Stimulated activated CD8-positive, alpha-beta memory T cell treated with anti-CD3 and anti-CD28 coated beads, Interleukin-12 subunit alpha, Interleukin-12 subunit beta, amount 100 ng/mL, for 24 hours (primary cell): ENCODE measurements at regions not wholly inside any gene's neighbourhood (a gene's known extent, or its start where the extent isn't known, plus 50 kb on each side); places are given as distances from the start of the nearest gene placed in this dataset.
"Not testable (repeated sequence)": the region's sequence is repeated elsewhere in the genome, so short reads cannot be mapped to it uniquely, and the experiment has no call there.

Experiments used
- DNase-seq: peaks from one replicate; pipeline ENCODE4 v3.0.0-alpha.2; 2020; ENCODE audit errors: extremely low read depth

GRCh38 chr2:144125751-144126150, 394.2 kb downstream of the ZEB2 start:
- DNase-seq, result no peak

DNA sequence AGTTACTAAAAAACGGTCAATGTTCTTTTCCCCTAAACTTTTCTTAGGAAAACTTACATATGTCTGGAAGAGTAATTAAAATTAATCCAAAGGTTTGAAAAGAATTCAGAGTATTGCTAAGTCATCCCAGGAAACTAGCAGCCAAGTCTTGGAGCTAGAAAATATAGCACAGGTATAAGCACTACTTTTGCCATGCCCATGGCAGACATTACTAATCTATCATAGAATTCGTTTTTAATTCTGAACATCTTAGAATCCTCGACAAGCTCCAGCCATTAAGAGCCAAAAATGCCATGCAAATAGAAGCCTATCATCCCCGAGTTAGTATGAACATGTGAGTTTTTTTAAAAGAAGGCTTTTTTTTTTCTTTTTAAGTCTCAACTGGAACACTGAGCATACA, 395.0 kb downstream of the ZEB2 start:
- no peak for DNase-seq

DNA sequence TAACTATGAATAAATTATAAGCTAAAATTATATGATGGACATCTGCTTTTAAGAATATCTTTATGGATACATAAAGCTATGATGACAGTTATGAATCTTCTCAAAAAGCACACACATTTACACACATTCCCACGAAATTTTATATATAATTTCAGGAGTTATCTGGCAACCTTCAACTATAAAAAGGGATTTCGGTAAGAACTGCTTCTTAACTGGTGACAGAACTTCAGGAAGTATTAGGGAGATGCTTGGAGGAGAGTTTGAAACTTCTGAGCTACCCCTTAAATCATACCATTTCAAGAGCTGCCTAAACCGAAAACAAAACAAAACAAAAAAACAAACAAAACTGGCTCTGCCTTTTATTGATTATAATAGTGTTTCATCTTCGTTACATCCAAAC, 399.4 kb downstream of the ZEB2 start:
- DNase-seq, result no peak

DNA sequence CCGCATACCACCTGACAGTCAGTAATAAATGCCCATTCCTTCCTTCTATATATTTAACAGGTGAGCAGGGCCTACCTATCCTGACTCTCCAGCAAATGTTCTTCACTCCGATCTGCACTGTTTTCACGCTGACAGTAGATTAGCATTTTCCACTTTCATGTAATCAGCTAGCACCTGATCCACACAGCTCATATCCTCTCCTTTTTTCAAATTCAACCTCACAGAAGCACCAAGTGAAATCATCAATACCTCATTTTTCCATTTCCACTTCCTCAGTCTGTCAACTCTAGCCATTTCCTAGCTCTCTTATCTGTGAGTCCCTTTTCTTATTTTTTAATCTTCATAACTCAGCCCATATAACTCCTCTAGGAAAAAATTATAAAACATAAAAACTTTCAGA, 402.8 kb downstream of the ZEB2 start:
- no peak for DNase-seq

GRCh38 chr2:144115739-144116291, 404.1 kb downstream of the ZEB2 start:
- DNase-seq, result no peak

DNA sequence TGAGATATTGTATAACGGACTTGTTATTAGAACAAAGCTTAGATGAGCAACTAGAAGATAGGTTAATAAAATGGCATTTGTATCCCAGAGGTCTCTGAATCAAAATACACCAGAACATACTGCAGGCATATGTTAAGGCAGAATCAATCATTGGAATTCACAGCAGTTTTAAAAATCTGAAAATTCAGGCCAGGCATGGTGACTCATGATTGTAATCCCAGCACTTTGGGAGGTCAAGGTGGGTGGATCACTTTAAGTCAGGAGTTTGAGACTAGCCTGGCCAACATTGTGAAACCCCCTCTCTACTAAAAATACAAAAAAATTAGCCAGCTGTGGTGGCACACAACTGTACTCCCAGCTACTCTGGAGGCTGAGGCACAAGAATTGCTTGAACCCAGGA, 405.2 kb downstream of the ZEB2 start:
- no peak for DNase-seq

DNA sequence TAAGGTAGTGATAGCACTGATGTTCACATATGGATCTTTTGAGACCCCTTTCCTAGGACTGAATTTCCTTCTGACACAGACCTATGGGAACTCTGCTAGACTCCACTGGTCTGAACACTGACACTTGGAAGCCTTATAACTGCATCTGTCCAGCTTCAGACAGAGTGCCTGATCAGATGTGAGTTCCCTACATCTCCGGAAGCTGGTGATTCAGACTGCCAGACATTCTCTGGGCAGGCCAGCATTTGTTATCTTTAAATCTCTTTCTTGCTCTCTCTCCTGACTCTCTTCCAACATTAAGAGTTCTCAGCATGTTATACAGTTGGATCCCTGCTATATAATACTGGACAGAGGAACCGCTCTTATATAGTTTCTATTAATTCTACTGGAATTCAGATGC, 408.5 kb downstream of the ZEB2 start:
- no peak for DNase-seq

- DNase-seq, result not testable (repeated sequence)
These were observed 413.8 kb downstream of the ZEB2 start for GRCh38 chr2:144106104-144106503.

GRCh38 chr2:144102386-144102785, 417.5 kb downstream of the ZEB2 start:
- DNase-seq, result no peak

DNA sequence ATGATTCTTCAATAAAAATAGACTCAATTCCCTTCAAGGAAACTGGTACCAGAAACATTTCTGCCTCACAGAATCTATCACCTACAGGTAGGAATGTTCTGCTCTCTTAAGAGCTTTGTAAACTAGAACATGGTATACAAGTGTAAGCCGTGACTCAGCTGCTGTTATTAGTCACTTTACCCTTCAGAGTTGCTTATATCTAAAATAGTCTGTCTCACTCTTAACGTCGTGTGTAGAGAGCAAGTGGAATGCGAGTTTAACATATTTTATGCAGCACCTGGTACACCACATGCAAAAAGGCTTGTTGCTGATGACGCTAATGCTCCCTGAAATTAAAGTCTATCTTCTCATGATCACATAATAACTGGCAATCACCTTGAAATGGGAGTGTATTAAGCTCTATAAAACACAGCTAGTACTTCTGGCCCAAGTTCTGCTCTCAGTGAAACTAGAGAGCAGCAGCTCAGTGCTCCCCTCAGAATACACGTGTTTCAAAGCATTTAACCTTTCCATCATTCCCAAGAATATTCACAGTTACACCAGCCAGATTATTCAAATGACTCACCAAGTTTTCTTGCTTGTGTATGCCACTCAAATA, 420.0 kb downstream of the ZEB2 start:
- no peak for DNase-seq

DNA sequence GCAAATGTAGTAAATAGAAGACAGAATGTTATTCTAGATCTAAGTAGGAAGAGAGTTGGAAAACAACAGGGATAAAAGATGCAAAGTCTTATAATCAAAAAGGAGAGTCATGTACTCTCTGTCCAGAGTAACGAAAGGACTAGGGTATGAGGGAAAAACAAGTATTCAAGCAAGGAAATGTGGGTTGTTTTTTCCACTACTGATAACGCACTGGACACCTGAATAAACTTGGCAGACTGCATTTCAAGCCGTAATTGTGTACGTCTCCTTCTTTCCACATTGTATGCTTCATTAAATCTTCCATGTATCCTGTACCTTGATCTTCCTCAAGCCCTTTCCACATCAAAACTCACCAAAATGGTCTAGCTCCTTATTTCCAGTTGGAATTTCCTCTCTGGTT, 420.6 kb downstream of the ZEB2 start:
- DNase-seq, result no peak

GRCh38 chr2:144097440-144098225, 422.3 kb downstream of the ZEB2 start:
- no peak for DNase-seq

GRCh38 chr2:144096531-144096930, 423.4 kb downstream of the ZEB2 start:
- DNase-seq, result no peak

DNA sequence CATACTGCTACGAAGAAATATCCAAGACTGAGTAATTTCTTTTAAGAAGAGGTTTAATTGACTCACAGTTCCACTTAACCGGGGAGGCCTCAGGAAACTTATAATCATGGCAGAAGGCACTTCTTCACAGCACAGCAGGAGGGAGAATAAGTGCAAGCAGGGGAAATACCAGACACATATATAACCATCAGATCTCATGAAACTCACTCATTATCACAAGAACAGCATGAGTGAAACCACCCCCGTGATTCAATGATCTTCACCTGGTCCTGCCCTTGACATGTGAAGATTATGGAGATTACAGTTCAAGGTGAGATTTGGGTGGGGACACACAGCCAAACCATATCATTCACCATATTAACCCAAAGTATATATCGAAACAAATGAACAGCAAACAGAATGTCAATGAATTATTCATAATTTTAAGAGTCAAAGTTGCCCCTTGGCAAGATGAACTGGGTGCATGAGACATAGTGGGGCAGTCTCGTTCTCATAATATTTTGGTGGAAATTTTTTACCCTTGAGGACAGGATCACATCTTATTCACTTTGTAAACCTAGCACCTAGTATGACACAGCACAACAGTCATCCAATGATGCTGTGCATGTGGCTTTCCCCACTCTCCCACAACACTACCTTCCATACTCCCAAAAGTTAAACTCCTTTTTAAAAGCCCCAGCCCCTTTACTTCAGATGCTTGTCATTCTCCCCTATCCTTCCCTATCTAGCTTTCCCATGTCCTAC, 425.3 kb downstream of the ZEB2 start:
- no peak for DNase-seq

DNA sequence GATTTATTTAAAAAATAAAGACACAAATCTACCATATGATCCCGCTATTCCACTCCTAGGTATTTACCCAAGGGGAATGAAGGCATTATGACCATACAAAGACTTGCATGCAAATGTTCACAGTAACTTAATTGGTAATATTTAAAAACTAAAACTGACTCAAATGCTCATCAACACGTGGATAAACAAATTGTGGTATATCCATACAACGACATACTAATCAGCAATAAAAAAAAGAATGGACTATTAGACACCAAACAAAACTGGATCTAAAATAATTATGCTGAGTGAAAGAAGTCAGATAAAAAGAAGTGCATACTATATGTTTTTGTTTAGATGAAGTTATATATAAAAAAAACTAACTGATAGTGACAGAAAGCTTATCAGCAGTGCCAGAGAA, 428.3 kb downstream of the ZEB2 start:
- DNase-seq, result no peak

GRCh38 chr2:144088863-144089262, 431.1 kb downstream of the ZEB2 start:
- DNase-seq, result no peak

GRCh38 chr2:144086965-144087364, 433.0 kb downstream of the ZEB2 start:
- DNase-seq, result no peak

DNA sequence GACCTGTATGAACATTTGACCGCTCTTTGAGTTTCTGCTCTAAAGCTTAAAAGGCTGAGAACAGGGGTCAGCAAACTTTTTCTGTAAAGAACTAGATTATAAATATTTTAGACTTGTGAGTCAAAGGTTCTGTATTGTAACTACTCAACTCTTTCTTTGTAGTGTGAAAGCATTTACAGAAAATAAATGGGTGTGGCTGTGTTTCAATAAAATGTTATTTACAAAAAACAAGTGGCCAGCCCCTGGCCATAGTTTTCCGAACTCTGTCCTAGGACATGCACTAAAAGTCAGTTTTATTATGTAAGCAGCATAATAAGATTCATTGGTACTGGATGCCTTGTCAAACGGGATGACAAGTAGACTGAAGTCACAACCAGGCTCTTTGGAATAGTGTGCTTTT, 434.9 kb downstream of the ZEB2 start:
- no peak for DNase-seq

- DNase-seq, result no peak
These were observed 435.7 kb downstream of the ZEB2 start for GRCh38 chr2:144084114-144084661.

GRCh38 chr2:144083211-144083610, 436.7 kb downstream of the ZEB2 start:
- no peak for DNase-seq

- no peak for DNase-seq
These were observed 437.1 kb downstream of the ZEB2 start for GRCh38 chr2:144082777-144083176.

DNA sequence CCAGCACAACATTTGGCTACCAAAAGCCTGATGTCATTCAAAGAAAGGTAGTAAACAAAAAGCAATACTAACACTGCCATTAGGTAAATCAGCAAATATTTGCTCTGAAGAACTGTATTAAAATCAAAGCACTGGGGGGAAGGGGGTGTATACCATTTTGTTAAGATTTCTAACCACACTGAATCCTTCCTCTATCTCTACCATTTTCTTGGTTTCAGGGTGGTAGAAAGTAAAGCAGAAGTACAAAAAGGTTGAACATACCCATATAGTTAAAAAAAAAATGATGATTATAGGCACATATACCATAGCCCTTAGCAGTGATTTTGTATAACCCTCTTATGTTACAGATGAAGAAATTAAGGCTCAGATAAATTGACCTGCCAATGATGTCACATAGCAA, 437.6 kb downstream of the ZEB2 start:
- no peak for DNase-seq
